EH (cell line): ENCODE measurements at regions not wholly inside any gene's neighbourhood (a gene's known extent, or its start where the extent isn't known, plus 50 kb on each side); places are given as distances from the start of the nearest gene placed in this dataset.

Experiments
- DNase-seq: peaks from one replicate; pipeline ENCODE4 v3.0.0-alpha.2; 2015; ENCODE audit warnings: low read depth

GRCh38 chr1:29966526-29967045 lies 730.3 kb downstream of the PTPRU start:
- DNase-seq, result no peak

GRCh38 chr1:29964718-29965533 lies 728.6 kb downstream of the PTPRU start:
- no peak for DNase-seq

- DNase-seq, result no peak
Observed at GRCh38 chr1:29963946-29964345, 727.6 kb downstream of the PTPRU start.

- DNase-seq, result no peak
Observed at GRCh38 chr1:29962831-29963247, 726.5 kb downstream of the PTPRU start.

GRCh38 chr1:29962336-29962735 lies 726.0 kb downstream of the PTPRU start:
- DNase-seq, result no peak

- no peak for DNase-seq
Observed at GRCh38 chr1:29961293-29962059, 725.2 kb downstream of the PTPRU start.

GRCh38 chr1:29960876-29961275 lies 724.6 kb downstream of the PTPRU start:
- DNase-seq, result no peak

GRCh38 chr1:29960156-29960755 lies 723.9 kb downstream of the PTPRU start:
- DNase-seq, result no peak

GRCh38 chr1:29959356-29959755 lies 723.0 kb downstream of the PTPRU start:
- no peak for DNase-seq

- DNase-seq, result no peak
Observed at GRCh38 chr1:29958271-29958670, 721.9 kb downstream of the PTPRU start.

GRCh38 chr1:29956349-29957030 lies 720.2 kb downstream of the PTPRU start:
- DNase-seq, result no peak

GRCh38 chr1:29954591-29954990 lies 718.3 kb downstream of the PTPRU start:
- DNase-seq, result no peak

GRCh38 chr1:29953961-29954360 lies 717.6 kb downstream of the PTPRU start:
- no peak for DNase-seq

GRCh38 chr1:29949676-29950075 lies 713.4 kb downstream of the PTPRU start:
- no peak for DNase-seq

- DNase-seq, result no peak
Observed at GRCh38 chr1:29948581-29948980, 712.3 kb downstream of the PTPRU start.

GRCh38 chr1:29946057-29946456 lies 709.7 kb downstream of the PTPRU start:
- DNase-seq, result no peak

- peak; percentile 1 for DNase-seq
Observed at GRCh38 chr1:29945426-29945825, 709.1 kb downstream of the PTPRU start.

- no peak for DNase-seq
Observed at GRCh38 chr1:29944253-29944905, 708.1 kb downstream of the PTPRU start.

- DNase-seq, result no peak
Observed at GRCh38 chr1:29943034-29943433, 706.7 kb downstream of the PTPRU start.

- no peak for DNase-seq
Observed at GRCh38 chr1:29939079-29939478, 702.8 kb downstream of the PTPRU start.

- DNase-seq, result no peak
Observed at GRCh38 chr1:29937356-29937755, 701.0 kb downstream of the PTPRU start.
